HG03354 (cell line): ENCODE measurements at regions not wholly inside any gene's neighbourhood (a gene's known extent, or its start where the extent isn't known, plus 50 kb on each side); places are given as distances from the start of the nearest gene placed in this dataset.

Source experiments
- ATAC-seq: cut with Tn5 transposase; IDR thresholded peaks from one replicate; pipeline ENCODE4 v1.9.1; 2021; ENCODE audit warnings: mild to moderate bottlenecking; ENCODE audit not compliant: unreplicated experiment, poor library complexity, severe bottlenecking

- ATAC-seq = no peak
Observed at GRCh38 chr14:71499018-71499417, 433.2 kb upstream of the RGS6 start.

- no peak for ATAC-seq
Observed at GRCh38 chr14:71507681-71508080, 424.5 kb upstream of the RGS6 start.

GRCh38 chr14:71508901-71509300 is 423.3 kb upstream of the RGS6 start:
- ATAC-seq = no peak

GRCh38 chr14:71511152-71511551 is 421.1 kb upstream of the RGS6 start:
- no peak for ATAC-seq

GRCh38 chr14:71514941-71515919 is 417.0 kb upstream of the RGS6 start:
- ATAC-seq = no peak

- ATAC-seq = no peak
Observed at GRCh38 chr14:71521238-71522135, 410.7 kb upstream of the RGS6 start.

- ATAC-seq = peak; percentile 81
Observed at GRCh38 chr14:71523630-71524319, 408.5 kb upstream of the RGS6 start.

- ATAC-seq = peak; percentile 73
Observed at GRCh38 chr14:71524320-71524982, 407.8 kb upstream of the RGS6 start.

- ATAC-seq = no peak
Observed at GRCh38 chr14:71525663-71526221, 406.5 kb upstream of the RGS6 start.

GRCh38 chr14:71526388-71526787 is 405.8 kb upstream of the RGS6 start:
- ATAC-seq = no peak

GRCh38 chr14:71527838-71528237 is 404.4 kb upstream of the RGS6 start:
- ATAC-seq = no peak

- ATAC-seq = no peak
Observed at GRCh38 chr14:71529848-71530247, 402.4 kb upstream of the RGS6 start.

- no peak for ATAC-seq
Observed at GRCh38 chr14:71532344-71532743, 399.9 kb upstream of the RGS6 start.

GRCh38 chr14:71532790-71533189 is 399.4 kb upstream of the RGS6 start:
- no peak for ATAC-seq

- no peak for ATAC-seq
Observed at GRCh38 chr14:71533390-71533789, 398.8 kb upstream of the RGS6 start.

GRCh38 chr14:71533800-71534199 is 398.4 kb upstream of the RGS6 start:
- no peak for ATAC-seq

- no peak for ATAC-seq
Observed at GRCh38 chr14:71534506-71534905, 397.7 kb upstream of the RGS6 start.

- no peak for ATAC-seq
Observed at GRCh38 chr14:71536015-71536740, 396.1 kb upstream of the RGS6 start.
